ENCODE measurements at regions not wholly inside any gene's neighbourhood (a gene's known extent, or its start where the extent isn't known, plus 50 kb on each side); places are given as distances from the start of the nearest gene placed in this dataset.

- TF ChIP-seq GABPA (IDR thresholded peaks at IDR 0.05; ENCODE audit: low read depth) (peak; percentile 61; the same call in 1 of the 2 replicates), CEBPB (IDR thresholded peaks at IDR 0.05; ENCODE audit: borderline replicate concordance in 1 of 2, low read depth in 2 of 2, low read length in 2 of 2) (no peak), SMARCA5 (IDR thresholded peaks at IDR 0.05) (no peak), CUX1 (IDR thresholded peaks at IDR 0.05; ENCODE audit: insufficient replicate concordance, low read depth, low read length) (no peak), KDM1A (IDR thresholded peaks at IDR 0.05; ENCODE audit: borderline replicate concordance) (no peak), RBBP5 (conservative IDR thresholded peaks at IDR 0.05) (no peak), YY1 (IDR thresholded peaks at IDR 0.05; ENCODE audit: low read depth, low read length) (no peak), ZSCAN29 (IDR thresholded peaks at IDR 0.05) (0 out of 2 replicates have a peak, but pooled peaks have one; percentile 39), ZNF24 (IDR thresholded peaks at IDR 0.05) (no peak), EZH2 (IDR thresholded peaks at IDR 0.05; ENCODE audit: borderline replicate concordance, control insufficient read depth, low read depth, low read length) (no peak), STAT3 (IDR thresholded peaks at IDR 0.05; ENCODE audit: low read depth, low read length) (no peak), IRF5 (IDR thresholded peaks at IDR 0.05; ENCODE audit: borderline replicate concordance) (no peak), ETV6 (conservative IDR thresholded peaks at IDR 0.05 in 1 of 2, IDR thresholded peaks at IDR 0.05 in 1 of 2; ENCODE audit: borderline replicate concordance in 1 of 2, low read depth in 1 of 2) (peak in 1 of 2 experiments; percentile 66; a peak in 1 of 4 replicates), CREB1 (IDR thresholded peaks at IDR 0.05; ENCODE audit: low read depth) (no peak), POLR2AphosphoS2 (IDR thresholded peaks at IDR 0.05; ENCODE audit: low read depth, low read length) (no peak), WRNIP1 (IDR thresholded peaks at IDR 0.05; ENCODE audit: borderline replicate concordance, low read depth, low read length) (no peak), RUNX3 (IDR thresholded peaks at IDR 0.05; ENCODE audit: low read length) (peak; percentile 82), NRF1 (conservative IDR thresholded peaks at IDR 0.05; ENCODE audit: low read depth, low read length) (no peak), BCL11A (IDR thresholded peaks at IDR 0.05; ENCODE audit: low read depth, low read length) (peak; percentile 98), CBFB (IDR thresholded peaks at IDR 0.05; ENCODE audit: low read depth) (no peak), HCFC1 (IDR thresholded peaks at IDR 0.05; ENCODE audit: low read length) (no peak), FOXM1 (IDR thresholded peaks at IDR 0.05; ENCODE audit: low read depth, low read length) (peak; percentile 88; the same call in 1 of the 2 replicates), NFYB (IDR thresholded peaks at IDR 0.05; ENCODE audit: insufficient read depth, low read depth, low read length) (no peak), RB1 (IDR thresholded peaks at IDR 0.05; ENCODE audit: borderline replicate concordance) (no peak), IRF4 (IDR thresholded peaks at IDR 0.05; ENCODE audit: low read depth, low read length) (peak; percentile 87; the same call in 1 of the 2 replicates), ATF3 (IDR thresholded peaks at IDR 0.05; ENCODE audit: borderline replicate concordance, extremely low read depth, low read depth, low read length) (no peak)
Observed at GRCh38 chr7:46058086-46058823, 137.2 kb upstream of the IGFBP3 start (continued).
